HEK293 (cell line): ENCODE measurements at regions not wholly inside any gene's neighbourhood (a gene's known extent, or its start where the extent isn't known, plus 50 kb on each side); places are given as distances from the start of the nearest gene placed in this dataset.
A peak's percentile ranks its signal among the peaks of the same experiment; 100 is the strongest.

Experiments
- CTCF ChIA-PET: fragments of 350-600 bp; formaldehyde crosslinking; extraction: SDS; loops from one replicate; lab custom pipeline; 2021; ENCODE audit warnings: antibody characterized with exemption; lab: Yijun Ruan, JAX
- POLR2A ChIA-PET: fragments of 300-600 bp; formaldehyde crosslinking; extraction: SDS; loops from one replicate; lab custom pipeline; 2020; ENCODE audit warnings: antibody characterized with exemption, inconsistent platforms; lab: Yijun Ruan, JAX
- H3K27ac ChIP-seq: fragments of 200-500 bp; sonication (Bioruptor generic); 2 replicates; pipeline ENCODE4 v1.5.1; 2014; ENCODE audit warnings: low read depth, low read length, control low read depth, inconsistent platforms; ENCODE audit errors: extremely low read depth
- H3K36me3 ChIP-seq, 2 experiments: fragments of 200-500 bp in 1 of 2; sonication (Bioruptor generic) in 1 of 2; 1 replicate in 1 of 2; 2 replicates in 1 of 2; pipeline ENCODE4 v1.5.1; 2014 to 2017; ENCODE audit warnings: inconsistent platforms in 2 of 2, low read length in 2 of 2; ENCODE audit not compliant: control insufficient read depth in 2 of 2, insufficient read depth in 1 of 2
- H3K4me1 ChIP-seq: fragments of 200-500 bp; sonication (Bioruptor generic); 2 replicates; pipeline ENCODE4 v1.5.1; 2014; ENCODE audit warnings: mild to moderate bottlenecking, low read length, inconsistent platforms; ENCODE audit not compliant: control insufficient read depth, insufficient read depth
- H3K4me3 ChIP-seq: 2 replicates; pipeline ENCODE4 v1.5.1; 2011; ENCODE audit warnings: low read depth, mild to moderate bottlenecking, control low read depth, low read length, moderate library complexity
- H3K9me3 ChIP-seq: fragments of 200-500 bp; sonication (Bioruptor generic); 2 replicates; pipeline ENCODE4 v1.5.1; 2014; ENCODE audit warnings: low read depth, low read length, inconsistent platforms; ENCODE audit not compliant: control insufficient read depth, insufficient read depth
- EGR2 ChIP-seq: fragments of 450-650 bp; formaldehyde crosslinking; IDR thresholded peaks from 2 replicates; pipeline ENCODE4 v1.5.1; 2016; ENCODE audit warnings: low read depth, missing biosample characterization, missing genetic modification characterization
- PRDM1 ChIP-seq: fragments of 450-650 bp; formaldehyde crosslinking; IDR thresholded peaks from 2 replicates; pipeline ENCODE4; 2016; ENCODE audit warnings: missing biosample characterization, missing genetic modification characterization
- PRDM2 ChIP-seq: fragments of 450-650 bp; formaldehyde crosslinking; IDR thresholded peaks from 2 replicates; pipeline ENCODE4 v1.5.1; 2016; ENCODE audit warnings: missing biosample characterization, missing genetic modification characterization, borderline replicate concordance
- ZBTB20 ChIP-seq: fragments of 450-650 bp; formaldehyde crosslinking; IDR thresholded peaks from 2 replicates; pipeline ENCODE4 v1.5.1; 2016; ENCODE audit warnings: missing biosample characterization, missing genetic modification characterization
- ZFHX2 ChIP-seq: fragments of 450-650 bp; formaldehyde crosslinking; conservative IDR thresholded peaks from 2 replicates; pipeline ENCODE4 v1.5.1; 2016; ENCODE audit warnings: missing biosample characterization, missing genetic modification characterization
- ZNF2 ChIP-seq: fragments of 450-650 bp; formaldehyde crosslinking; IDR thresholded peaks from 2 replicates; pipeline ENCODE4 v1.5.1; 2016; ENCODE audit warnings: missing biosample characterization, missing genetic modification characterization
- ZNF248 ChIP-seq: fragments of 450-650 bp; formaldehyde crosslinking; IDR thresholded peaks from 2 replicates; pipeline ENCODE4 v1.5.1; 2017; ENCODE audit warnings: missing biosample characterization, missing genetic modification characterization
- ZNF266 ChIP-seq: fragments of 450-650 bp; formaldehyde crosslinking; IDR thresholded peaks from 2 replicates; pipeline ENCODE4 v1.5.1; 2016; ENCODE audit warnings: missing biosample characterization, missing genetic modification characterization, low read depth
- ZNF280C ChIP-seq: fragments of 450-650 bp; formaldehyde crosslinking; IDR thresholded peaks from 2 replicates; pipeline ENCODE4 v1.5.1; 2016; ENCODE audit warnings: missing biosample characterization, missing genetic modification characterization
- ZNF48 ChIP-seq: fragments of 450-650 bp; formaldehyde crosslinking; IDR thresholded peaks from 2 replicates; pipeline ENCODE4 v1.5.1; 2016; ENCODE audit warnings: missing biosample characterization, missing genetic modification characterization
- ZNF514 ChIP-seq: fragments of 450-650 bp; formaldehyde crosslinking; IDR thresholded peaks from 2 replicates; pipeline ENCODE4 v1.5.1; 2016; ENCODE audit warnings: missing biosample characterization, missing genetic modification characterization
- ZNF549 ChIP-seq: fragments of 450-650 bp; IDR thresholded peaks from 2 replicates; pipeline ENCODE4 v1.5.1; 2018; ENCODE audit warnings: missing biosample characterization, missing genetic modification characterization, mild to moderate bottlenecking, inconsistent platforms, moderate library complexity
- ZNF561 ChIP-seq: fragments of 450-650 bp; IDR thresholded peaks from 2 replicates; pipeline ENCODE4 v1.5.1; 2018; ENCODE audit warnings: missing biosample characterization, missing genetic modification characterization, borderline replicate concordance
- ZNF792 ChIP-seq: fragments of 450-650 bp; formaldehyde crosslinking; IDR thresholded peaks from 2 replicates; pipeline ENCODE4 v1.5.1; 2016; ENCODE audit warnings: missing biosample characterization, missing genetic modification characterization

- TF ChIP-seq PRDM2 (tag by site-specific recombination) (no peak), ZFHX2 (tag by site-specific recombination) (0 out of 2 replicates have a peak, but pooled peaks have one; percentile 32), EGR2 (0 out of 2 replicates have a peak, but pooled peaks have one; percentile 17)
- POLR2A ChIA-PET, result no interaction called here
- Histone ChIP-seq H3K4me1 (no peaks in the 10 kb centered on the region), H3K36me3 (no peaks in the 10 kb centered on the region), H3K27ac (no peak overlapping the region), H3K9me3 (no peaks in the 10 kb centered on the region), H3K4me3 (no peak overlapping the region)
- CTCF ChIA-PET, result no interaction called here
Measured at GRCh38 chr9:93864032-93864431, 91.1 kb downstream of the BARX1 start.

- ChIA-PET CTCF (no interaction called here), POLR2A (no interaction called here)
- no peaks in the 10 kb centered on the region for H3K9me3 ChIP-seq
- no peak overlapping the region for H3K27ac ChIP-seq
- no peak for TF ChIP-seq ZNF792 (tag by site-specific recombination)
- TF ChIP-seq ZNF549 (tag by site-specific recombination), result no peak
- TF ChIP-seq ZNF48 (tag by site-specific recombination), result no peak
- TF ChIP-seq ZNF280C, result no peak
- TF ChIP-seq PRDM1 (tag by site-specific recombination), result no peak
- TF ChIP-seq ZNF266 (tag by site-specific recombination), result no peak
- no peak for TF ChIP-seq ZNF561 (tag by site-specific recombination)
- no peak for TF ChIP-seq ZNF514 (tag by site-specific recombination)
- no peak for TF ChIP-seq ZBTB20 (tag by site-specific recombination)
- TF ChIP-seq ZNF248 (tag by site-specific recombination), result no peak
- no peak for TF ChIP-seq ZNF2 (tag by site-specific recombination)
- no peak overlapping the region for H3K4me3 ChIP-seq
- no peaks in the 10 kb centered on the region for H3K4me1 ChIP-seq
- H3K36me3 ChIP-seq, result no peaks in the 10 kb centered on the region
Measured at GRCh38 chr9:93862877-93863545, 92.1 kb downstream of the BARX1 start.
